CD4-positive, alpha-beta T cell treated with Interleukin-6 for 4 hours (primary cell): ENCODE measurements at regions not wholly inside any gene's neighbourhood (a gene's known extent, or its start where the extent isn't known, plus 50 kb on each side); places are given as distances from the start of the nearest gene placed in this dataset.
"Not testable (repeated sequence)": the region's sequence is repeated elsewhere in the genome, so short reads cannot be mapped to it uniquely, and the experiment has no call there.

Source experiments
- DNase-seq: peaks from one replicate; pipeline ENCODE4 v3.0.0-alpha.2; 2020; ENCODE audit warnings: mixed read lengths

DNA sequence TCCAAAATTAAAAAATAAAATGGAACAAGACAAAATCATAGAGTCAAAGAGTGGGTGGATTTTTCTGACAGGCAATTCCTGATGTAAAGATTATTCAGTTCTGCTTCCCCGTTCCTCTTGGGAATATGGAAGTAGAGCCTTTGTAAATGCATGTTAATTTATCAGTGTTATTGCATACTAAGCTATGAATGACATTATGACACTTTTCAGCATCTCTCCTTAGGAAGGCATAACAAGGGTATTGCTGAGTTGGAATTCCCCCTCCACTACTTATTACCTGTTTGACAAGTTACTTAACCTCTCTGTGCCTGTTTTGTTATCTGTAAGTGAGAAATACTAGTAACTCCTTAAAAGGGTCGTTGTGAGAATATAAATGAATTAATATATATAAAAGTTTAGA is 640.4 kb downstream of the LMO4 start:
- no peak for DNase-seq

DNA sequence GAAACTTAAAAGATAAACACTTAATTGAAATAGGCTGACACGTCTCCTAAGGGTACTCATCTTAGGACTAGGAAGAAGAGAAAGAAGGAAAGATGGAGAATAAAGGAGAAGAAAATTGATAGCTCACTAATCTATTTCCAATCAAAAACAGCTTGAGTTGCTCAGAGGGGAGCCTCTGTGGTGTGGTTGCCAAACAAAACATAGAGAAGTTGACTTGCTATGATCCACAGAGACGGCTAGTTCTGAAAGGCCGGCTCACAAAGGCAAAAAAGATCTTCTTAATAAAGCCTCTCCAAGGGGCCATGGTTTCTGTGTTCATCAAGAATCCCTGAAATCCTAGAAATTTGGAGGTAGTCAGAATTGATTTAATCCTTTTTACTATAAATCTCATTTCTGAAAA is 644.1 kb downstream of the LMO4 start:
- DNase-seq: no peak

DNA sequence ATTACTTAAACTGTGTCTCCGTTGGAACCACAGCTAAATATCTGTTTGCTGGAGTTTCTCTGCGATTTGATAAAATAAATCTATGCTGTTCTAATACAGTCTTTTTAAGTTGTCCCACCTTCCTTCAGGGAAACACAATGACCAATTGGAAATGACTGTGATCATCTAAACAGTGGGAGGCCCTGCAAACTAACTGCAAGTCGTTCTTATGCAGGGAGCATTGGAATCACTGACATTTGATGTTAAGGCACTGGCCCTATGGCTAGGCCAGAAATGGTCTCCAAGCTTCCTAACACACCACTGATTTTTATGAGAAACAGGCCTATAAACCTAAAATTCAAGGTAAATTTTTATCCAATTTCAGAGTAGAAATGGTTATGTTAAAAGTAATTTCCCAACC is 645.2 kb downstream of the LMO4 start:
- no peak for DNase-seq

DNA sequence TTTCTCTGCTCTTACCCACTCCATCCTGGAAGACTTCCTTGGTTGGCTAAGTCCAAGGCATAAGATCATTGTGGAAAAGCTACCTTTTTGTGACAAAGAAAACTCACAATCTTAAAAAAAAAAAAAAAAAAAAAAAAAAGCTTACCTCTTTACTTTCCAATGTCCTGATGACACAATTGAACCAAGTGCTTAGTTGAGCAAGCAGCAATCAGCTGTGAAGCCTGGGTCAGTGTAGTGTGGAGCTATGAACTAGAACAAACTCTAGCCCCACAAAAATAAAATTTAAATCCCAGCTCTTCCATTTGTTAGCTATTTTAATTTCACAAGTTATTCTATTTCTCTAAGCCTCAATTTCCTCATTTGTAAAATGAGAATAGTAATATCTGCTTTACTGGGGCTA is 647.6 kb downstream of the LMO4 start:
- no peak for DNase-seq

DNA sequence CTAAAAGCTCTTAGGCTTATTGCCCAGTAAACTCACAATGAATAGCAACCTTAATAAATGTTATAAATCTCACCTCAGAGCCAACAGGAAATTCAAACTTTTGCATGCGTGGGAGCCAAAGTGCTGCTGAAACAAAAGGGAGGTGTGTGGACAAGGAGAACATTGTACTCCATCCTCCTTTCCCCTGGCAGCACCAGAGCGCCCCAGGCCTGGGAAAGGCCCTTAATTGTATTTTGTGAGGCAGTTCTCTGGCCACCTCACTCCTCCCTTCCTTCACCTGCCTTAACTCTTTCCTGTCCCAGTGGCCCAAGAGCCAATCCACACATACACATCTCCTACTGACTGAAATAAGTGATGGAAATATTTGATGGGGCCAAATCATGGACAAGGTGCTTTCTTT is 648.5 kb downstream of the LMO4 start:
- DNase-seq: no peak

DNA sequence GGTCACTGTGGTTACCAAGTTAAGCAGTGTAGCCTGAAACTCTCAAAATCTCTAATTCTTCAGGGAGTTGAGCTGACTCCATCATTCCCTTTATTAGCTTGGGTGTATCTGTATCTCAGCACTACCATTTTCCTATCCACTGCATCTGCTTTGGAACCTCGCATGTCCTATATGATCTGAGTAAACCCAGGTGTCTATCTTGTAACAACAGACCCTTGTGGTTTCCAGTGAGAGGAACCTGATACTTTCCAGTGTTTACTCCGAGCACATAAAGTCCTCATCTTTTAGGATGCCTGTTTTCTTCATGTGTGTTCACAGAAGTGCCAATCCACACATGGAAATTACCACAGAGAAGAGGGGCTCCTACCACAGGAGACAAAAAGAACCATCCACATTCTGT is 650.4 kb downstream of the LMO4 start:
- no peak for DNase-seq

DNA sequence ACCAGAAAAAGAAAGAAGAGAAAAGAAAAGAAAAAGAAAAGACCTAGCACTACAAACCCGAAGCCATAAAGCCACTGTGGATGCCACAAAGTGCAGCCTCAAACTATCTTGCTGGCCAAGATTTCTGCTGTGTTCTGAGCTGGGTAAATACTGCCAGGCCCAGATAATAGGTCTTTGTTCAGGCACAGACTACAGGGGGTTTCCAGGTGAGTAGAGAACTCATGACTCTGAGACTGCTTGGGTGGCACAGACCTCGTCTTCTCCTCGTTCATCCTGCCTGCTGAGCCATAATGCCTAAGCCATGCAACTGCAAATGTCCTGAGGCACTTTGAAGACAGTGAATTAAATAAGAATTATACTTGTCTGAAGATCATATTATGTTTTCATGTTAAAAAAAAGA is 651.8 kb downstream of the LMO4 start:
- DNase-seq: no peak

DNA sequence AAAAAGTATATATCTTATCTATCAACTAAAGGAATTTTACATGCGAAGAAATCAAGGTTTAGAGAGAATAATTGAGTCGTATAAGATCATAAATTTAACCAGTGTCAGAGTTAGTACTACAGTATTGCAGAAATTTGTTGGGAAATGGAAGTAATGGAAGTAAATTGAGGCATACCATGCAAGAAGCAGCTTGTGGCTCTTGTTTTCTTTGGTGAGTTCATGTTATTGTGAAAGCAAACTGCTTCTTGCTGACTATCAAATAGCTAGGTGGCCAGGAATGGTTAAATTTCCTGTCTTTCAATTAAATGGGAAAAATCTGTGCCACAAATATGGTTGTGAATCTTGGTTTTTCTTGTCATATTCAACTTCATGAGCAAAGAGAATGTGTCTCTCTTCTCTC is 652.7 kb downstream of the LMO4 start:
- DNase-seq: no peak

DNA sequence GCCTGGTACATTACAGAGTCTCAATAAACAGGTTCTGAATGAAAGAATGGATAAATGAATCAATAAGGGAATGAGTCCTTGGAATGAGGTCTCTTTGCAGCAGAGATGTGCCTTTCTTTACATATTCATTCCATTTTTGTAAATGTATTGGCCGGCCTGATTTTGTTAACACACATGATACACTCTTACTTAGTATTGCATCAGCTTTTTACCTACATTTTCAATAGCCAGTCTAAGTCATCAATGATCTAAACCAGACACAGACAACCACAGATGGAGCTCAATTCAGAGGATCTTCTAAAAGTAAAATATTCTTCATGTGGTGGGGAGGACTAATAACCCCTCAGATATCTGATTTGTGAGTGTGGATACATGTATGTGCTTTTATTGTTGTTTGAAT is 653.1 kb downstream of the LMO4 start:
- DNase-seq: no peak

DNA sequence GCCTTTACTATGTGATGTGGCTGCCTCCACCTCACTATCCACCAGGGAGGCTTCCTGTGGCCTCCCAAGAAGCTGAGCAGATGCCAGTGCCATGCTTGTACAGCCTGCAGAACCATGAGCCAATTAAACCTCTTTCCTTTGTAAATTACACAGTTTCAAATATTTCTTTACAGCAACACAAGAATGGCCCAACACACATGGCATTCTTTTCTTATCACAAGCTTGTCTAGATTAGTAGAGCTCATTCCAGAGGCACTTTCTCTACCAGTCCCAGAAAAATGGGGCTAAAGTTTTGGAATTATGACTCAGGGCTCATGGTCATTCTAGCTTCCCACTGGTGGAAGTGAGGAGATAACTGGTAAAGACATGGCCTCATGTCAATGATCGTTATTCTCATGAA is 655.2 kb downstream of the LMO4 start:
- no peak for DNase-seq

DNA sequence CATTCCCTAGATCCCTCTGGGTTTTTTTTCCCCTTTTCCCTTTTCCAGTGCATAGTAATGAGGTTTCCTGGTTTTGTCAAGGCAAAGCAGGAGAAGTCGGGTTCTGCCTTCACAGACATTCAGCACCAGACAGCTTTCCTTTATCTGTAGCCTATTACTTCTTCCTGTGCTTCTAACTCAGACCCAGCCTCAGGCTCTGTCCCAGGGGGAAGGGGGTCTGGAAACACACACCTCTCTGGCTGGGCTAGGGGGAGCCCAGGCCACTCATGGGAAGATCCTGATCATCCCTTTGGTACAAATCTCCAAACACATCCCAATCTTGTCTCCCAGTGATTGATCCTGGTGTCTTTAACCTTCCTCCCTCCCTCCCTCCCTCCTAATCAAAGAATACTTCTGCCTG is 656.4 kb downstream of the LMO4 start:
- no peak for DNase-seq

DNA sequence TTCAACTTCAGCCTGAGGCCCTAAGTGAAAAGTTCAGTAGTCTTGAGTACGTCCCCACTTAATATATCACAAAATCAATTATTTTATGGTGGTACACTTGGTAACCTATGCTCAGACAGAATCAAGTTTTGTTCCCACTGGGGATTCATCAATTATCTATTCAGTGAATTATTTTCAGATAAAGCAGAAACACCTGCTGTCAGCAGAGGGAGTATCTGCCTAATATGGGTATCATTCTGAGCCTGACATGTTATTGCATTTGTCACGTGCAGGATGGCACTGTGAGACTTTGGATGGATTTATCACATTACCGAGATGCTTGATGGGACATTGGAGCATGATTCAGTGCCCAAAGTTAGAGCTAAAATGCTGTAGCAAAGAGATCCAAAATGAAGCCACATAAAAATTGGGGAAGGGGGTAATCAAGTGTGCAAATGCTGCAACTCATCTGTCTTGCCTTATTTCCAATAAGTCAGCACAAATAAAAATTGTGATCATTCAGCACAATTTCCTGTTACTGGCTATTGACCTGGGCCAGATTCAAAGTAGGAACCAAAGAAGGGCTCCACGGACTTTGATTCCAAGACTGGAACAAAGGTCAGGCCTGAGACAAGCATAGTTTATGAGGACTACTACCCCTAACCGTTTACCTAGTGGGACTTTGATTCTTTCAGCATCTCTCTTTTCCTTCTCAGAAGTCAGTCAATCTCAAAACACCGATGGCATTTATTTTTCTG is 657.6 kb downstream of the LMO4 start:
- no peak for DNase-seq

DNA sequence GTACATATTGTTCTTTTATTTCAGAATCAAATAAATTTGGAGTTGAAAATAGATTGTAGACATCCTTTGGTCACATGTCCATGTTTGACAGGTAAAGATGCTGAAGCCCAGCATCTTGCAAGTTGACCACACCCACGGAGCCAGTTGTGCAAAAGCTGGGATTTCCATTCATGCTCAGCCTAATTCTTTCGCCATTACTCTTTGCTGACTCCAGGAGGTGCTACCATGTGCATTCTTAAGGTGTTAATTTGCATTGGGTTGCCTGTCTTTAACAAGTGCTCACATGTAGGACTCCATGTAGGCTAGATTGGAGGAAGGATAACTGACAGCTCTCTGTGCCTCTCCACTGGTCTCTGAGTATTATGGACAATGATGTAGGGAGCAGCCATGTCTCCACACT is 660.7 kb downstream of the LMO4 start:
- no peak for DNase-seq

DNA sequence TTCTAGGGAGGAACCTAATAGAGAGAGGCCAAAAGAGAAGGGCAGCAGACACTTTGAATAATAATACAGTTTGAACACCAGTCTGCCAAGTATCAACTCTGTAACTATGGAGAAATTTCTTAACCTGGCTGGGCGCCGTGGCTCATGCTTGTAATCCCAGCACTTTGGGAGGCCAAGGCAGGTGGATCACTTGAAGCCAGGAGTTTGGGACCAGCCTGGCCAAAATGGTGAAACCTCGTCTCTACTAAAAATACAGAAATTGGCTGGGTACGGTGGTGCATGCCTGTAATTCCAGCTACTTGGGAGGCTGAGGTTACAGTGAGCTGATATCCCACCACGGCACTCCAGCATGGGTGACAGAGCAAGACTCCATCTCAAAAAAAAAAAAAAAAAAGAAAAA is 663.9 kb downstream of the LMO4 start:
- DNase-seq: not testable (repeated sequence)

DNA sequence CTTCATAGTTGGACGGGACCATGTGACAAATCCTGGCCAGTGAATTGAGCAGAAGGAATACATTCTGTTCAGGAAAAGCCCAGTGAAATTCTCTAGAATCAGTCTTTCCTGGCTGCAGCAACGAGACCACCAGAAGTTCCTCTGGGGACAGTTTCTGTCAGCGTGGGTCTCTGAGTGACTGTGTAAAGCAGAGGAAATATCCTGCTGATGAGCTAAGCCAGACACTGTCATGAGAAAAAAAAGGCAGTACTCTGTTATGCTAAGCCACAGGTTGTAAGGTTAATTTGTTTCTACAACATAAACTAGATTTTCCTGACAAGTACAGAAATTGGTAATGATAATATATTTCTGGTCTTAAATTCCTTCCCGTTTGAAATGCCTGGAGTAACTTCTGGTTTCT is 664.4 kb downstream of the LMO4 start:
- no peak for DNase-seq

DNA sequence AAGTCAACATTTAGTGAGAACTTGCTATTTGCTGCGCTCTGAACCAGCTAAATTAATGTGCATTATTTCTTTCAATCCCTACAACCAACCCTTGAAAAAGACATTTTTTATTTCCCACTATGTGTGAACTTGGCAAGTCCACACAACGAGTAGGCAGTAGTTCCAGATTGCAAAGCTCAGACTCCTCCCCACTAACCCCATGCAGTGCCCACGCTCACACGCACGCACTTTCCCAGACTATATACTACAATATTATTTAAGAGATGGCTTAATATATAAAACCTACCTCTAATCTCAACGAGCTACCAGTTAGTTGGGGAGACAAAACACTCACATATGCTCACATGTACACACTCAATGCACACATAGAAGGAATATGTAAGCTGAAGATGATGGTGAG is 671.2 kb downstream of the LMO4 start:
- no peak for DNase-seq

DNA sequence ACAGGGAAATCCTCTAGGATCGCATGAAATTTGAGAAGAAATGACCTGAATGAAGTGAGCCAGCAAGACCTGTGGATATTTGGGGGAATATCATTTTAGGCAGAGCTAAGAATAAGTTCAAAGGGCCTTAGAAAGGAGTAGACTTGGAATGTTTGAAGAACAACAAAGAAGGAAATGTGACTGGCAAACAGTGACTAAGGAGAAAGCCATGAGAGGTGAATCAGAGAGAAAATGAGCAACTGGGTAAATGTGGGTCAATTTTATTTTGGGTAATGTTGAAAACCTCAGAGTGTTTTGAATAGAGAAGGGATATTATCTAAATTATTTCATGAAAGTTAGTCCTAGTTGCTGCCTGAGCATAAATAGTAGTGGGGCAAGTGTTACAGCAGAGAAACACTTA is 672.8 kb downstream of the LMO4 start:
- DNase-seq: no peak

DNA sequence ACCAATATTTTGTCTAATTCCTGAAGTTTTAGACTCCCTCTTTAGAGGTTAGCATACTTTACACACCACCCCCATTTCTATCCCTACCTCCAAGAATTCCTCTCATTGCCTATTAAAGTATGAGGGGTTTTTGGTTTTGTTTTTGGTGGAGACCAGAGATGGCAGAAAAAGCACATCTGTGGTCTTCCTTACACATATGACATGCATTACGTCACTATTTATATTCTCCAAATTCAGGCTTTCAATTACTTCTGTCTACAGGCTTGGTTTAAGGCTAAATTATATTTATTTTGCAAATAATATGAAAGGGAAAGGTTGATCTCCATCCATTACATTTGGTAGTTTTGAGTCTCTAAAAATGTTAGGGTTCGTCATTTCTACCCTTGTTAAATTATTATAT is 674.6 kb downstream of the LMO4 start:
- no peak for DNase-seq

DNA sequence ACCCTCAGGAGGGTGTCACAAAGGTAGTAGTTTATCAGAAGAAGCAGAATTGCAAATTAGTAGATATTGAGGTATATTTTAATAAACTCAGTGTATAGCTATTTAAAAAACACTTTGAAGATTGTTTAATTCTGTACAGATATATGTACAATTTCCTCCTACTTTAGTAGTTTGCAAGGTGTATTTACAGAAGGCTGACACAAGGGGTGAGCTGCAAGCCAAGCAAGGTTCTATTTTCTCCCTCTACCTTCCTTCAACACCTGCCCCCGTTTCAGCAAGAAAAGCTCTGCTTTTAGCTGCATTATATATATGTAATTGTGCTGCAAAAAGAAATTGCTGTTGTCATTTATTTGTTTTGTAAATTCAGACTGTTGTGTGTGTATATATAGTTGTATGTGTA is 674.2 kb upstream of the PKN2 start:
- no peak for DNase-seq

DNA sequence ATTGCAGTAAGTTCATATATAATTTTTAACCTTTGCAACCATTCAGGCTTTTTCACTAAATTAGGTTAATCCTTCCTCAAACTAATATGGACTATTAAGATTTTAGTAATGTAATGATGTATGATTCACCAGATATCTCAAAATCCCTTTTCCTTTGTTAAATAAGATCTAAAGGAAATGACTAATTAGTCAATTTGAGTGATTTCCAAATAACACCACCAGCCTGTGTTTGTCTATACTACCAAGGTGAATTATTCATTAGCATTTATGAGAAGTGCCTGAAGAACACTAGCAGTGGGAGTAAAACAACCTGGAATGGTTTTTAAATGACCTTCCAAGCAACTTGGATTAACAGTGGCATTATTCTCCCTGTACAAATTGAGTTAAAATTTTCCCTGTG is 670.6 kb upstream of the PKN2 start:
- DNase-seq: no peak

DNA sequence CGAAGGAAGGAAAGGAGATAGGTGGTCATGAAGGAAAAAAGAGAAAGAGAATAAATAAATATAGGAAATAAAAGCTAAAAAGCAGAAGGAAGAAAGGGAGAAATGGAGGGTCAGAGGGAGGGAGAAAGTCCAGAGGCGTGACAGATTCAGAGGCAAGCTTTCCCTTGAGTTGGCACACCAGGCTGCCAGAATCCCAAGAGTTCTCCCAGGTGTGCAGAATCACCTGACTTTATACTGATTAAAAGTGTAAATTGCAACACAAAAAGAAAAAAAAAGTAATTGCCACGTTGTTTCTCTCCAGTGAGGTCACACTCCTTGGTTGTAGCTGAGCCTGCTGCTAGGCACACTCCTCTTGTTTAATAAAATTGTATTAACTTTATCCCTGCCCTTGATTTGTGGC is 669.9 kb upstream of the PKN2 start:
- DNase-seq: no peak

DNA sequence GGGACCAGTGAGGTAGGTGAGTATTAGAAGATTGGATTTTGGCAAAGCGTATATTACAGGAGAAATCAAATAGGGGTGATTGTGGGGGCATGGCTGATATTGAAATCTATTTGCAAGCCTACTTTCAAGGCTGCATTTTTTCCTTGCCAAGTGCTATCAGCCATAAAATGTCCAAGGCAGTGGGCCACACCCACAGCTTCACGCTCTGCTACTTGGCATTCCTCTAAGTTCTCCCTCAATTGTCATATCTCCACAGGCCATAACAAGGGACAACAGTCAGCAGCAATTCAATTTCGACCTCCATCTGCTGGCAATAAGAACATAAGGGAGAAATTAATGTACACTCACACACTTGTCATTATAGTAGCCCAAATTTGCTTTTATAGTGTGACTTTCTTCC is 667.1 kb upstream of the PKN2 start:
- no peak for DNase-seq

DNA sequence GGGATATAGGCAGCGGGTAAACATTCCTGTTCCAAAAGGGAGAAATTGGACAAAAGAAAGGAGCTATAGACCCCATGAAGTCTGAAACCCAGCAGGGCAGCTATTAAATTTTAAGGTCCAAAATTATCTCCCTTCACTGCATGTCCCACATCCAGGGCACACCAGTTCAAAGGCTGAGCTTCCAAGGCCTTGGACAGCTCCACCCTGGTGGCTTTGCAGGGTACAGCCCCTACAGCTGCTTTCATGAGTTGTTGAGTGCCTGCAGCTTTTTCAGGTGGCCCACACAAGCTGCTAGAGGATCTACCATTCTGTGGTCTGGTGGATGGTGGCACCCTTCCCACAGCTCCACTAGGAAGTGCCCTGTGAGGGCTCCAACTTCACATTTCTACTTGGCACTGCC is 662.5 kb upstream of the PKN2 start:
- no peak for DNase-seq

DNA sequence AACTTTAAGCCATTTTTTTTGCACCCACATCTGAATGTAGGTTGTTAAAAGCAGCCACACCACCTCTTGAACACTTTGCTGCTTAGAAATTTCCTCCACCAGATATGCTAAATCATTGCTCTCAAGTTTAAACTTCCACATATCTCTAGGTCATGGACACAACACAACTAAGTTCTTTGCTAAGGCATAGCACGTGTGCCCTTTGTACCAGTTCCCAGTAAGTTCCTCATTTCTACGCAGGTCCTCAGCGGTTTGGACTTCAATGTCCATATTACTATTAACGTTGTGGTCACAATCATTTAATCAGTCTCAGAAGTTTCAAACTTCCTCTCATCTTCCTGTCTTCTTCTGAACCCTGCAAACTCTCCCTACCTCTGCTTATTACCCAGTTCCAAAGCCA is 661.6 kb upstream of the PKN2 start:
- no peak for DNase-seq

DNA sequence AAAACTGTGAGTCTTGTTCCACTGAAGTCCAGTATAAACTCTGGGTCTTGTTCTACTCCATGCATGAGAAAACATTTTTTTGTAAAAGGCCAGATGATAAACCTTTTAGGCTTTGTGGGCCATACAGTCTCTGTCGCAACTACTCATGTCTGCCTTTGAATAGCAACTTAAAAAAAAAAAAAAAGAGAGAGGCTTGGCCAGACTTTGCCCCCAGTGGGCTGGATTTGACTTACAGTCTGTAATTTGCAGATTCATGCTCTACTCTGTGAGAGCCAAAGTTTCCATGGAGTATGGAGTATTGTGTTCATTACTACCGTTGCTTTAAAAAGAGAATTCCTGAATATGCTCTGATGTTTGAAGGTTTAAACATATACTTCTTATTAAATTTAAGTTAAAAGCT is 654.9 kb upstream of the PKN2 start:
- DNase-seq: no peak

DNA sequence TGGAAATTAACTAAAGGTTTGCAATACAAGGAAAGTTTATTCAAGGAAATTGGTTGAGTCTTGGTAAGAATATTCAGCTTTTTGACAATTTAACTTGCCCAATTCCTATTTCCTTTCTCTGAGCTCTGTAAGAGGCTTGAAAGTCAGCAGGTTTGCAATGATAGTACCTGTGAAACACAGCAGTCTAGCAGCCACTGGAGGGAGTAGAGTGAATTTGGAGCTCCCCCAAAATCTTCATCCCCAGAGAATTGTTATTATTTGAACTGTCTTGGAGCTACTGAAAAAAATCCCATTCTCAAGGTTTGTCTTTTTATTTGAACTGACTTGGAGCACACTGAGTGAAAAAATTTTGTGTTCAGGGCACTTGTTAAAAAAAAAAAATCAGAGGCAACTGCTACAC is 654.2 kb upstream of the PKN2 start:
- no peak for DNase-seq
